Nephron (organoid): ENCODE measurements at regions not wholly inside any gene's neighbourhood (a gene's known extent, or its start where the extent isn't known, plus 50 kb on each side); places are given as distances from the start of the nearest gene placed in this dataset.
"Not testable (repeated sequence)": the region's sequence is repeated elsewhere in the genome, so short reads cannot be mapped to it uniquely, and the experiment has no call there.

ENCODE experiments used
- H3K27ac Mint-ChIP-seq, 3 experiments: 2 replicates each; pipeline ENCODE4 v1.8.0; 2020; ENCODE audit warnings: mixed read lengths in 3 of 3, mild to moderate bottlenecking in 2 of 3, moderate library complexity in 1 of 3
- H3K27me3 Mint-ChIP-seq: 2 replicates; pipeline ENCODE4 v1.8.0; 2021; ENCODE audit warnings: low read depth, mild to moderate bottlenecking, moderate library complexity, mixed read lengths
- H3K36me3 Mint-ChIP-seq: 2 replicates; pipeline ENCODE4 v1.8.0; 2020; ENCODE audit warnings: low read depth, mixed read lengths
- H3K4me1 Mint-ChIP-seq: 2 replicates; pipeline ENCODE4 v1.8.0; 2020; ENCODE audit warnings: mixed read lengths
- H3K4me3 Mint-ChIP-seq, 3 experiments: 2 replicates each; pipeline ENCODE4 v1.8.0; 2020; ENCODE audit warnings: mild to moderate bottlenecking in 3 of 3, mixed read lengths in 3 of 3, moderate library complexity in 2 of 3
- H3K9me3 Mint-ChIP-seq: 2 replicates; pipeline ENCODE4 v1.8.0; 2020; ENCODE audit warnings: mixed read lengths
- TF ChIP-seq, protein P1 (sequence below), 3 experiments: fragments of 200-600 bp; sonication (generic); IDR thresholded peaks; one replicate each; pipeline ENCODE4 v1.5.0; 2021; ENCODE audit warnings: antibody characterized with exemption in 3 of 3; ENCODE audit not compliant: unreplicated experiment in 3 of 3

DNA sequence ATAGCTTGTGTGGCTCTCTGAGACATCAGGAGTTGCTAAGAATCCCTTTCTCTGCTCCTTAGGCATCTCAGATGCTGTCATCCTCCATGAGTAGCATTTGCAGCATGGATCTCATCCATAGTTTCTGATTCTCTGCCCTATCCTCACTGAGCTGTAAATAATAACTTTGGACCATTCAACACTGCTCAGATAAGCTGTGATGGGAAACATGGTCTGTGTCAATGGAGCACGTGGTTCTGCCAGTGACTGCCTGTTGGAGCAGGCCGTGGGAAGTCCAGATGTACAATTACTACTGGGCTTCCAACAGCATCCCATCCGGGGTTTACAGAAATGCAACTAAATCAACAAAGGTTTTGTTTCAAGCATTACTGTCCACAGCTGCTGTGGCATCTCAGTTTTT lies 160.1 kb downstream of the OR4C45 start:
- Mint-ChIP-seq H3K4me3 (no peak overlapping the region), H3K27me3 (no peaks in the 10 kb centered on the region), H3K4me1 (no peaks in the 10 kb centered on the region), H3K9me3 (peaks cover 47% of the 10 kb centered on the region), H3K27ac (no peak overlapping the region), H3K36me3 (no peaks in the 10 kb centered on the region)
- TF ChIP-seq, protein P1, sequence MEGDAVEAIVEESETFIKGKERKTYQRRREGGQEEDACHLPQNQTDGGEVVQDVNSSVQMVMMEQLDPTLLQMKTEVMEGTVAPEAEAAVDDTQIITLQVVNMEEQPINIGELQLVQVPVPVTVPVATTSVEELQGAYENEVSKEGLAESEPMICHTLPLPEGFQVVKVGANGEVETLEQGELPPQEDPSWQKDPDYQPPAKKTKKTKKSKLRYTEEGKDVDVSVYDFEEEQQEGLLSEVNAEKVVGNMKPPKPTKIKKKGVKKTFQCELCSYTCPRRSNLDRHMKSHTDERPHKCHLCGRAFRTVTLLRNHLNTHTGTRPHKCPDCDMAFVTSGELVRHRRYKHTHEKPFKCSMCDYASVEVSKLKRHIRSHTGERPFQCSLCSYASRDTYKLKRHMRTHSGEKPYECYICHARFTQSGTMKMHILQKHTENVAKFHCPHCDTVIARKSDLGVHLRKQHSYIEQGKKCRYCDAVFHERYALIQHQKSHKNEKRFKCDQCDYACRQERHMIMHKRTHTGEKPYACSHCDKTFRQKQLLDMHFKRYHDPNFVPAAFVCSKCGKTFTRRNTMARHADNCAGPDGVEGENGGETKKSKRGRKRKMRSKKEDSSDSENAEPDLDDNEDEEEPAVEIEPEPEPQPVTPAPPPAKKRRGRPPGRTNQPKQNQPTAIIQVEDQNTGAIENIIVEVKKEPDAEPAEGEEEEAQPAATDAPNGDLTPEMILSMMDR (IDR thresholded peaks at IDR 0.05; ENCODE audit: unreplicated experiment in 3 of 3): no peak

DNA sequence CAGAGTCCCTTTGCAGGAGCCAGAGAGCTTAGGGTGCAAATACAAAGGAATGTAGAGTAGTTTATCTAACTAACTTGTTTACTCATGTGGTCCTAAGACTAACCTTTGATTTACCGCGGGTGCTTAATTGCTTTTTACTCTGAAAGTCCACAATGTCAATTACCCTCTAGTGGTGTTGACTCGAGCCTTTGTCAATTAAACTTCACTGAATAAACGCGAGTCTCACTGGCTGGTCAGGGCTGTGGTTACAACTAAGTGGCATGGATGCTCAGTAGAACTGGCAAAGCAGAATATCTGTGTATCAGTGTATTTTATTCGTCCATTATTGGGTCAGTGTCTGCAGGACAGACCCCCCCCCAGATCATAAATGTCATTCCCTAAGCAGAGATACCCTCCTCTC lies 181.7 kb downstream of the OR4C45 start:
- H3K27ac Mint-ChIP-seq: no peak overlapping the region

DNA sequence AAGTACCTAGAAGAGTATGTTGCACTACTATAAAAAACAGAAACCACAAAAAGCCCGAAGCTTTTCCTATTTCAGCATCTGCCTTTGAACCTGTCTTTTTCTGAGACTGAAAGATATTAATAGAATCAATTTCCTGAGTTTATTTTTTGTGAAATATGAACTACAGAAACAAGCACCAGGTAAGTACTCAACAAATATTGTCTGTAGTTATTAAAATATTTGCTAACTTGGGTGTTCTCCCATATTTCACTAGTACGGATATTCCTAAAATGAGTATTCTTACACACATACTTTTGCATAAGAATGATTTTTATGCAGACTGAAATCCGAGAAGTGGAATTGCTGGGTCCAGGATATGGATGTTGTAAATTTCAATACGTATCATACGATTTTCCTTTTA lies 188.0 kb downstream of the OR4C45 start:
- Mint-ChIP-seq H3K27me3 (no peaks in the 10 kb centered on the region), H3K4me1 (no peaks in the 10 kb centered on the region), H3K36me3 (no peaks in the 10 kb centered on the region), H3K9me3 (peaks cover 25% of the 10 kb centered on the region), H3K27ac (no peak overlapping the region), H3K4me3 (no peak overlapping the region)
- TF ChIP-seq, protein P1 (IDR thresholded peaks at IDR 0.05; ENCODE audit: unreplicated experiment in 3 of 3): no peak

More for the DNA sequence above, 181.7 kb downstream of the OR4C45 start:
- Mint-ChIP-seq H3K4me3 (no peak overlapping the region), H3K27me3 (no peaks in the 10 kb centered on the region), H3K4me1 (no peaks in the 10 kb centered on the region), H3K9me3 (peaks cover 44% of the 10 kb centered on the region), H3K36me3 (no peaks in the 10 kb centered on the region)
- TF ChIP-seq, protein P1 (IDR thresholded peaks at IDR 0.05; ENCODE audit: unreplicated experiment in 3 of 3): no peak

DNA sequence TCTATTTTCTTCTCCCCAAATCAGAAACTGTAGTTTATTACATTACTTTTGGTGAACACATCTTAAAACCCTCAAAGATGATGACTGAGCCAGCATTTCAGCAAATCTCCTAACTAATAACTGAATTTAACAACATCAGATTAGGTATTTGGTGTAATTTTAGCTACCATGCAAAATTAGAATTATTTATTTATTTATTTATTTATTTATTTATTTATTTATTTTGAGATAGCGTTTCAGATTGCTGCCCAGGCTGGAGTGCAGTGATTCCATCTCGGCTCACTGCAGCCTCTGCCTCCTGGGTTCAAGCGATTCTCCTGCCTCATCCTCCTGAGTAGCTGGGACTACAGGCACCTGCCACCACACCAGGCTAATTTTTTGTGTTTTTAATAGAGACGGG lies 205.7 kb downstream of the OR4C45 start:
- H3K4me1 Mint-ChIP-seq, H3K27ac Mint-ChIP-seq, H3K27me3 Mint-ChIP-seq, H3K36me3 Mint-ChIP-seq, H3K4me3 Mint-ChIP-seq: not testable (repeated sequence)
- peaks cover 34% of the 10 kb centered on the region for H3K9me3 Mint-ChIP-seq

DNA sequence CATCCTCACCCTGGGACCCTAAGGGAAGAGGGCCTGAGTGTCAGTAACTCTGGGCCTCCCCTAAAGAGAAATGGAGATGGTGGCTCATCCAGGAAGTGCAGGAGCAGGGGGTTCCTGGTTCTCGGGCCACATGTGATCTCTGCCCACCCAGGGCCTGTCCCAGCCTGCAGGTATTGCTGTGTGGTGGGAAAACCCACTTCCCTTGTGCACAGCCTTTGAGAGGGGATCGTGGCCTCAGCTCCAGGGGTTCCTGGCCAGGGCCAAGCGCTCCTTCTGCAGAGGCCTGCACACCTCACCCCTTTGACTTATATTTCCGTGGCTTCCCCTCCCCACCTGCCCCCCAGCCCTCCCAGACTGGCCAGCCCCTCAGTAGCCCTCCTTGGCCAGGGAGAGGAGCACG lies 213.5 kb downstream of the OR4C45 start:
- Mint-ChIP-seq H3K4me1 (no peaks in the 10 kb centered on the region), H3K36me3 (no peaks in the 10 kb centered on the region), H3K4me3 (no peak overlapping the region), H3K27ac (no peak overlapping the region), H3K27me3 (no peaks in the 10 kb centered on the region), H3K9me3 (peaks cover 33% of the 10 kb centered on the region)
- TF ChIP-seq, protein P1 (IDR thresholded peaks at IDR 0.05; ENCODE audit: unreplicated experiment in 3 of 3): no peak

DNA sequence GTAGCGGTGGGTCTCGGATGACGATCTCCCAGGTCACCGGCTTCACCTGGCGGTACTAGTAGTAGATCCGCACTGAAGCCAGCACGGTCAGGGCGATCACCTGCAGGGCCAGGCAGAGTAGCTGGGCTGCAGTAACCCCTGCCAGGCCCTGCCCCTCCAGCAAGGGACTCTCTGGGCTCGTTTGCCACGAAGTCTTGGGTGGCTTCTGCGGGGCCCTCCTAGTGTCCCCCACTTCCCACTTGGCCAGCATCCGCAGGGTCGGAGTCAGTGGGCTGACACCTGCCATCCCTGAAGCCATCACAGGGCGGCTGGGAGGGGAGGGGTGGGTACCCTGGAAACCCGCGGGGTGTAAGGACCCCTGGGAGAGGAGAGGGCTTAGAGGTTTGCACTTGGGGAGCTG lies 214.0 kb downstream of the OR4C45 start:
- TF ChIP-seq, protein P1 (IDR thresholded peaks at IDR 0.05; ENCODE audit: unreplicated experiment in 3 of 3): no peak
- Mint-ChIP-seq H3K9me3 (peaks cover 35% of the 10 kb centered on the region), H3K27ac (no peak overlapping the region), H3K4me1 (no peaks in the 10 kb centered on the region), H3K27me3 (no peaks in the 10 kb centered on the region), H3K36me3 (no peaks in the 10 kb centered on the region), H3K4me3 (no peak overlapping the region)
